ENCODE measurements at regions not wholly inside any gene's neighbourhood (a gene's known extent, or its start where the extent isn't known, plus 50 kb on each side); places are given as distances from the start of the nearest gene placed in this dataset.

DNA sequence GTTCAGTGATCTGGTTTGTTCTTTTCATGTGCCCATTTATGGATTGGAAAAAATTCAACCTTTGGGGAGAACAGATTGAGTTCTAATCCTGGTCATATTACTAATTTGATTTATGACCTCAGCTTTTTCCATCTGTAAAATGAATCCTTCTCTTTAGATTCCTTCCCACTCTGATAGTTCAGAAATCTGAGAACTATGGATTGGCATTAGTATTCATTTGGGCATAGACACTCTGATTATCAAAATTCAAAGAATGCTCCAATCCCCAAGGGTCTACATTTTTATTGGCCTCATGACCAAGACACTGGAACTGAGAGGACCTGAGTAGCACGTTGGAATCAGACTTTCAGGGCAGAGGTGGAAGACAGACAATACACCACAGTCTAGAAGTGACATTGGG is 405.9 kb upstream of the PAPPA start:
- Histone ChIP-seq H3K4me3 (ENCODE audit: low read depth in 1 of 2, low read length in 2 of 2) (no peak overlapping the region), H3K4me1 (ENCODE audit: control insufficient read depth in 2 of 2, insufficient read depth in 2 of 2, low read length in 1 of 2) (no peaks in the 10 kb centered on the region), H3K27me3 (ENCODE audit: control insufficient read depth in 1 of 2, insufficient read depth in 2 of 2, low read length in 2 of 2) (no peaks in the 10 kb centered on the region), H3K9me3 (ENCODE audit: control insufficient read depth in 2 of 2, insufficient read depth in 1 of 2, low read depth in 1 of 2, low read length in 1 of 2) (no peaks in the 10 kb centered on the region), H3K36me3 (ENCODE audit: control insufficient read depth in 2 of 2, insufficient read depth in 2 of 2, low read length in 1 of 2) (no peaks in the 10 kb centered on the region), H3K27ac (ENCODE audit: low read depth in 2 of 2, low read length in 1 of 2) (no peak overlapping the region)
- WGBS, 2 donors, result 52 to 62% methylated on average over 1 of the region's 1 CpG

GRCh38 chr9:115756736-115757135 is 396.9 kb upstream of the PAPPA start:
- H3K9me3 ChIP-seq (ENCODE audit: control insufficient read depth in 2 of 2, insufficient read depth in 1 of 2, low read depth in 1 of 2, low read length in 1 of 2), result no peaks in the 10 kb centered on the region
- H3K27me3 ChIP-seq (ENCODE audit: control insufficient read depth in 1 of 2, insufficient read depth in 2 of 2, low read length in 2 of 2), result no peaks in the 10 kb centered on the region
- H3K27ac ChIP-seq (ENCODE audit: low read depth in 2 of 2, low read length in 1 of 2), result no peak overlapping the region
- no peaks in the 10 kb centered on the region for H3K36me3 ChIP-seq (ENCODE audit: control insufficient read depth in 2 of 2, insufficient read depth in 2 of 2, low read length in 1 of 2)
- H3K4me1 ChIP-seq (ENCODE audit: control insufficient read depth in 2 of 2, insufficient read depth in 2 of 2, low read length in 1 of 2), result no peaks in the 10 kb centered on the region
- H3K4me3 ChIP-seq (ENCODE audit: low read depth in 1 of 2, low read length in 2 of 2), result no peak overlapping the region

- no peak overlapping the region for H3K4me3 ChIP-seq (ENCODE audit: low read depth in 1 of 2, low read length in 2 of 2)
- no peaks in the 10 kb centered on the region for H3K9me3 ChIP-seq (ENCODE audit: control insufficient read depth in 2 of 2, insufficient read depth in 1 of 2, low read depth in 1 of 2, low read length in 1 of 2)
- H3K27ac ChIP-seq (ENCODE audit: low read depth in 2 of 2, low read length in 1 of 2), result no peak overlapping the region
- H3K36me3 ChIP-seq (ENCODE audit: control insufficient read depth in 2 of 2, insufficient read depth in 2 of 2, low read length in 1 of 2), result no peaks in the 10 kb centered on the region
- WGBS, 2 donors, result 45 to 53% methylated on average over 2 of the region's 2 CpGs
- H3K27me3 ChIP-seq (ENCODE audit: control insufficient read depth in 1 of 2, insufficient read depth in 2 of 2, low read length in 2 of 2), result no peaks in the 10 kb centered on the region
- no peaks in the 10 kb centered on the region for H3K4me1 ChIP-seq (ENCODE audit: control insufficient read depth in 2 of 2, insufficient read depth in 2 of 2, low read length in 1 of 2)
Observed at GRCh38 chr9:115757461-115757860, 396.1 kb upstream of the PAPPA start.

GRCh38 chr9:115758441-115758840 is 395.1 kb upstream of the PAPPA start:
- Histone ChIP-seq H3K36me3 (ENCODE audit: control insufficient read depth in 2 of 2, insufficient read depth in 2 of 2, low read length in 1 of 2) (no peaks in the 10 kb centered on the region), H3K9me3 (ENCODE audit: control insufficient read depth in 2 of 2, insufficient read depth in 1 of 2, low read depth in 1 of 2, low read length in 1 of 2) (no peaks in the 10 kb centered on the region), H3K27me3 (ENCODE audit: control insufficient read depth in 1 of 2, insufficient read depth in 2 of 2, low read length in 2 of 2) (no peaks in the 10 kb centered on the region), H3K4me3 (ENCODE audit: low read depth in 1 of 2, low read length in 2 of 2) (no peak overlapping the region), H3K27ac (ENCODE audit: low read depth in 2 of 2, low read length in 1 of 2) (no peak overlapping the region), H3K4me1 (ENCODE audit: control insufficient read depth in 2 of 2, insufficient read depth in 2 of 2, low read length in 1 of 2) (no peaks in the 10 kb centered on the region)
- 78 to 81% methylated on average over 3 of the region's 3 CpGs for WGBS, 2 donors

GRCh38 chr9:115759426-115759825 is 394.2 kb upstream of the PAPPA start:
- no peak overlapping the region for H3K4me3 ChIP-seq (ENCODE audit: low read depth in 1 of 2, low read length in 2 of 2)
- no peaks in the 10 kb centered on the region for H3K27me3 ChIP-seq (ENCODE audit: control insufficient read depth in 1 of 2, insufficient read depth in 2 of 2, low read length in 2 of 2)
- H3K4me1 ChIP-seq (ENCODE audit: control insufficient read depth in 2 of 2, insufficient read depth in 2 of 2, low read length in 1 of 2), result no peaks in the 10 kb centered on the region
- H3K36me3 ChIP-seq (ENCODE audit: control insufficient read depth in 2 of 2, insufficient read depth in 2 of 2, low read length in 1 of 2), result no peaks in the 10 kb centered on the region
- H3K27ac ChIP-seq (ENCODE audit: low read depth in 2 of 2, low read length in 1 of 2), result no peak overlapping the region
- H3K9me3 ChIP-seq (ENCODE audit: control insufficient read depth in 2 of 2, insufficient read depth in 1 of 2, low read depth in 1 of 2, low read length in 1 of 2), result no peaks in the 10 kb centered on the region
- 73 to 75% methylated on average over 4 of the region's 4 CpGs for WGBS, 2 donors

DNA sequence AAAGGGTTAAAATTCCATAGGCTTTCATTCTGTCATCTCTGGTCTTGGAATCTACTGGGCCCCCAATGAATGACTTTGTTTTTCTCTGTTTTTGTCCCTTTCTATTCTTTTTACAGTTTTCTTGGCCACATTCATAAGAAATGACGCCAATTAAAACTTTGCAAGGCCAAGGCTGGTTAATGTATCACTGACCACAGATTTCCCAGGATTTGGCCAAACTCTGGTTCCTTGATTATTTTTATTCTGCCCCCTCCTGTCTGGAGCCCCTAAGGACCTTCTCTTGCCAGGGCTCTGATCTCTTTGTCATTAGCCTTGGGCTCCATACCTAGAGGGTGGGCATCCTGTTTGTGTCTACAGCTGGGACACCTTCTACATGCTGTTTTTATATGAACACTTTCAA is 388.9 kb upstream of the PAPPA start:
- H3K9me3 ChIP-seq (ENCODE audit: control insufficient read depth in 2 of 2, insufficient read depth in 1 of 2, low read depth in 1 of 2, low read length in 1 of 2), result no peaks in the 10 kb centered on the region
- no peaks in the 10 kb centered on the region for H3K4me1 ChIP-seq (ENCODE audit: control insufficient read depth in 2 of 2, insufficient read depth in 2 of 2, low read length in 1 of 2)
- no peaks in the 10 kb centered on the region for H3K27me3 ChIP-seq (ENCODE audit: control insufficient read depth in 1 of 2, insufficient read depth in 2 of 2, low read length in 2 of 2)
- WGBS, 2 donors, result 79 to 88% methylated on average over 1 of the region's 1 CpG
- H3K36me3 ChIP-seq (ENCODE audit: control insufficient read depth in 2 of 2, insufficient read depth in 2 of 2, low read length in 1 of 2), result no peaks in the 10 kb centered on the region
- H3K27ac ChIP-seq (ENCODE audit: low read depth in 2 of 2, low read length in 1 of 2), result no peak overlapping the region
- H3K4me3 ChIP-seq (ENCODE audit: low read depth in 1 of 2, low read length in 2 of 2), result no peak overlapping the region

- H3K27me3 ChIP-seq (ENCODE audit: control insufficient read depth in 1 of 2, insufficient read depth in 2 of 2, low read length in 2 of 2), result no peaks in the 10 kb centered on the region
- 61 to 78% methylated on average over 2 of the region's 2 CpGs for WGBS, 2 donors
- no peak overlapping the region for H3K4me3 ChIP-seq (ENCODE audit: low read depth in 1 of 2, low read length in 2 of 2)
- no peaks in the 10 kb centered on the region for H3K36me3 ChIP-seq (ENCODE audit: control insufficient read depth in 2 of 2, insufficient read depth in 2 of 2, low read length in 1 of 2)
- H3K27ac ChIP-seq (ENCODE audit: low read depth in 2 of 2, low read length in 1 of 2), result no peak overlapping the region
- no peaks in the 10 kb centered on the region for H3K9me3 ChIP-seq (ENCODE audit: control insufficient read depth in 2 of 2, insufficient read depth in 1 of 2, low read depth in 1 of 2, low read length in 1 of 2)
- H3K4me1 ChIP-seq (ENCODE audit: control insufficient read depth in 2 of 2, insufficient read depth in 2 of 2, low read length in 1 of 2), result no peaks in the 10 kb centered on the region
Observed at GRCh38 chr9:115765060-115765459, 388.5 kb upstream of the PAPPA start.

GRCh38 chr9:115766370-115766955 is 387.1 kb upstream of the PAPPA start:
- 50 to 63% methylated on average over 5 of the region's 5 CpGs for WGBS, 2 donors
- H3K4me1 ChIP-seq (ENCODE audit: control insufficient read depth in 2 of 2, insufficient read depth in 2 of 2, low read length in 1 of 2), result no peaks in the 10 kb centered on the region

GRCh38 chr9:115770521-115770920 is 383.1 kb upstream of the PAPPA start:
- Histone ChIP-seq H3K36me3 (ENCODE audit: control insufficient read depth in 2 of 2, insufficient read depth in 2 of 2, low read length in 1 of 2) (no peaks in the 10 kb centered on the region), H3K4me1 (ENCODE audit: control insufficient read depth in 2 of 2, insufficient read depth in 2 of 2, low read length in 1 of 2) (no peaks in the 10 kb centered on the region), H3K4me3 (ENCODE audit: low read depth in 1 of 2, low read length in 2 of 2) (no peak overlapping the region), H3K9me3 (ENCODE audit: control insufficient read depth in 2 of 2, insufficient read depth in 1 of 2, low read depth in 1 of 2, low read length in 1 of 2) (no peaks in the 10 kb centered on the region), H3K27ac (ENCODE audit: low read depth in 2 of 2, low read length in 1 of 2) (no peak overlapping the region), H3K27me3 (ENCODE audit: control insufficient read depth in 1 of 2, insufficient read depth in 2 of 2, low read length in 2 of 2) (no peaks in the 10 kb centered on the region)
- WGBS, 2 donors, result 89 to 92% methylated on average over 2 of the region's 2 CpGs

More at GRCh38 chr9:115766370-115766955, 387.1 kb upstream of the PAPPA start:
- Histone ChIP-seq H3K4me3 (ENCODE audit: low read depth in 1 of 2, low read length in 2 of 2) (no peak overlapping the region), H3K27ac (ENCODE audit: low read depth in 2 of 2, low read length in 1 of 2) (no peak overlapping the region), H3K27me3 (ENCODE audit: control insufficient read depth in 1 of 2, insufficient read depth in 2 of 2, low read length in 2 of 2) (no peaks in the 10 kb centered on the region), H3K36me3 (ENCODE audit: control insufficient read depth in 2 of 2, insufficient read depth in 2 of 2, low read length in 1 of 2) (no peaks in the 10 kb centered on the region), H3K9me3 (ENCODE audit: control insufficient read depth in 2 of 2, insufficient read depth in 1 of 2, low read depth in 1 of 2, low read length in 1 of 2) (no peaks in the 10 kb centered on the region)

DNA sequence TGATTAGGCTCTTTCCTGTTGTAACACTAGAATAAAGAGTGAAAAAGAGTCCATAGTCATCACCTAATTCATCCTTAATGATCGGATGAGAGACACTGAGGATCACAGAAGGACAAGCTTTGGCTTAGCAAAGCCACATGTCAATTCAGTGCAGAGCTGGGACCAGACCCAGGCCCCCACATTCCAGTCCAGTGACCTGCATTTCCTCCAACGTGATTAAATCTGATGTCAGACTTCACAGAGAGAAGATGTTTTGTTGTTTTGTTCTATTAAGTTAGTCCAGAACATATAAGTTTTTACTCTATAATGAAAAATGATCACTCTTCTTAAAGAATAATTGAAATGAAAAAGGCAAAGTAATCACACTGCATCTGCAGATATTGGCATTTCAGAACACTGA is 377.9 kb upstream of the PAPPA start:
- 42 to 45% methylated on average over 2 of the region's 2 CpGs for WGBS, 2 donors

More for the DNA sequence above, 377.9 kb upstream of the PAPPA start:
- H3K27me3 ChIP-seq (ENCODE audit: control insufficient read depth in 1 of 2, insufficient read depth in 2 of 2, low read length in 2 of 2), result no peaks in the 10 kb centered on the region
- no peak overlapping the region for H3K27ac ChIP-seq (ENCODE audit: low read depth in 2 of 2, low read length in 1 of 2)
- H3K36me3 ChIP-seq (ENCODE audit: control insufficient read depth in 2 of 2, insufficient read depth in 2 of 2, low read length in 1 of 2), result no peaks in the 10 kb centered on the region
- H3K4me1 ChIP-seq (ENCODE audit: control insufficient read depth in 2 of 2, insufficient read depth in 2 of 2, low read length in 1 of 2), result no peaks in the 10 kb centered on the region
- no peak overlapping the region for H3K4me3 ChIP-seq (ENCODE audit: low read depth in 1 of 2, low read length in 2 of 2)
- no peaks in the 10 kb centered on the region for H3K9me3 ChIP-seq (ENCODE audit: control insufficient read depth in 2 of 2, insufficient read depth in 1 of 2, low read depth in 1 of 2, low read length in 1 of 2)

All from esophagus (tissue), 2 donors.